Testis (tissue), 2 donors: ENCODE measurements at regions not wholly inside any gene's neighbourhood (a gene's known extent, or its start where the extent isn't known, plus 50 kb on each side); places are given as distances from the start of the nearest gene placed in this dataset.

ENCODE experiments used
- CTCF ChIP-seq, 3 experiments: fragments of 450-650 bp in 2 of 3; fragments of 200-600 bp in 1 of 3; sonication (generic) in 1 of 3; IDR thresholded peaks; one replicate each; pipeline ENCODE4 v1.5.1; 2016 to 2019; ENCODE audit warnings: antibody characterized with exemption in 3 of 3, mild to moderate bottlenecking in 2 of 3, moderate library complexity in 1 of 3
- POLR2A ChIP-seq: fragments of 450-650 bp; IDR thresholded peaks from one replicate; pipeline ENCODE4 v1.6.1; 2017; ENCODE audit warnings: antibody characterized with exemption, mild to moderate bottlenecking, moderate library complexity

DNA sequence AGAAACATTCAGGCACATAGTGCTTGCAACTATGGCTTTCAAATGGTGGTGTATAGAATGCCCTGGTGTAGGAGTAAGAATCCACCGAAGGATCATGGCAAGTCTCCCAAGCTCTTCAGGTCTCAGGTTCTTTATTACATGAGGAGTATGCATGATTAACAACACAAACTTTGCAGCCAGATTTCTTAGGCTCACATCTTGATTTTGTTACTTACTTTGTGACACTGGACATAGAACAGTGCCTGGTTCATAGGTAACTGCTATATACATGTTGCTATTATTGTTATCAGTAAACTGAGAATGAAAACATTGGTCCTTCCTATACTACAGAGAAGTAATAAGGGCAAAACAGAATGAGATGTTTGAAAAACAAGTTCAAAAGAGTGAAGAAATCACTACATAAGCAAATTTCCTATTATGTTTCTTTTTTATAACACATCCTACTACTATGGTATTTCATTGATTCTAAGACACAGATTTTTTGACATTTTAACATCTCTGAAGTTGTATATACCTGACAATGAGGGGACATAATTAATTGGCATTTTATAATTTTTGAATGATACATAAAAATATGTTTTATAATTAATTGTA lies 284.9 kb downstream of the C1D start:
- TF ChIP-seq CTCF (IDR thresholded peaks at IDR 0.05), result no peak
- no peak for TF ChIP-seq POLR2A
